DOHH2 (cell line): ENCODE measurements at regions not wholly inside any gene's neighbourhood (a gene's known extent, or its start where the extent isn't known, plus 50 kb on each side); places are given as distances from the start of the nearest gene placed in this dataset.

Source experiments
- H3F3A ChIP-seq: fragments of 200-600 bp; sonication (generic), shearing (Covaris generic); 2 replicates; pipeline ENCODE4 v1.6.0; 2016; ENCODE audit warnings: antibody characterized with exemption, mild to moderate bottlenecking; ENCODE audit not compliant: control insufficient read depth, insufficient read depth
- H3K27ac ChIP-seq: fragments of 200-600 bp; sonication (generic); 2 replicates; pipeline ENCODE4 v1.5.1; 2014; ENCODE audit warnings: low read depth, mild to moderate bottlenecking, low read length, moderate library complexity
- H3K27me3 ChIP-seq: fragments of 200-600 bp; sonication (generic); 2 replicates; pipeline ENCODE4 v1.6.1; 2014; ENCODE audit warnings: mild to moderate bottlenecking, low read length, mixed read lengths; ENCODE audit not compliant: control insufficient read depth
- H3K36me3 ChIP-seq: fragments of 200-600 bp; sonication (generic); 2 replicates; pipeline ENCODE4 v1.6.1; 2014; ENCODE audit warnings: mild to moderate bottlenecking, low read length, moderate library complexity, mixed read lengths; ENCODE audit not compliant: control insufficient read depth
- H3K4me1 ChIP-seq: fragments of 200-600 bp; sonication (generic); 2 replicates; pipeline ENCODE4 v1.6.1; 2014; ENCODE audit warnings: mild to moderate bottlenecking, low read length, mixed read lengths; ENCODE audit not compliant: control insufficient read depth
- H3K4me2 ChIP-seq: fragments of 200-600 bp; sonication (generic); 2 replicates; pipeline ENCODE4 v1.6.0; 2014; ENCODE audit warnings: mild to moderate bottlenecking, low read length, moderate library complexity
- H3K4me3 ChIP-seq: fragments of 200-600 bp; sonication (generic); 2 replicates; pipeline ENCODE4 v1.5.1; 2014; ENCODE audit warnings: mild to moderate bottlenecking, low read length, mixed read lengths
- H3K79me2 ChIP-seq: fragments of 200-600 bp; sonication (generic); 2 replicates; pipeline ENCODE4 v1.6.1; 2014; ENCODE audit warnings: mild to moderate bottlenecking, low read length, mixed read lengths; ENCODE audit not compliant: control insufficient read depth
- H3K9me2 ChIP-seq: fragments of 200-600 bp; sonication (generic); replicated peaks from 2 replicates; pipeline ENCODE4 v1.6.1; 2014; ENCODE audit warnings: mild to moderate bottlenecking, low read length, mixed read lengths; ENCODE audit not compliant: control insufficient read depth
- H3K9me3 ChIP-seq: fragments of 200-600 bp; sonication (generic); 2 replicates; pipeline ENCODE4 v1.6.1; 2014; ENCODE audit warnings: antibody characterized with exemption, low read length, mixed read lengths; ENCODE audit not compliant: control insufficient read depth, insufficient read depth
- H4K20me1 ChIP-seq: fragments of 200-600 bp; sonication (generic); 2 replicates; pipeline ENCODE4 v1.6.0; 2014; ENCODE audit warnings: low read depth, mild to moderate bottlenecking, antibody characterized with exemption, low read length, moderate library complexity; ENCODE audit not compliant: control insufficient read depth, insufficient read depth
- EZH2phosphoT487 ChIP-seq: fragments of 200-600 bp; sonication (generic); IDR thresholded peaks from 2 replicates; pipeline ENCODE4 v1.6.1; 2017; ENCODE audit warnings: borderline replicate concordance, mild to moderate bottlenecking, antibody characterized with exemption, low read length, moderate library complexity, mixed read lengths
- TF ChIP-seq, protein P1 (sequence below): fragments of 200-600 bp; sonication (generic); IDR thresholded peaks from one replicate; pipeline ENCODE4 v1.5.1; 2014; ENCODE audit warnings: antibody characterized with exemption, mild to moderate bottlenecking, low read depth, low read length; ENCODE audit not compliant: poor library complexity, severe bottlenecking

DNA sequence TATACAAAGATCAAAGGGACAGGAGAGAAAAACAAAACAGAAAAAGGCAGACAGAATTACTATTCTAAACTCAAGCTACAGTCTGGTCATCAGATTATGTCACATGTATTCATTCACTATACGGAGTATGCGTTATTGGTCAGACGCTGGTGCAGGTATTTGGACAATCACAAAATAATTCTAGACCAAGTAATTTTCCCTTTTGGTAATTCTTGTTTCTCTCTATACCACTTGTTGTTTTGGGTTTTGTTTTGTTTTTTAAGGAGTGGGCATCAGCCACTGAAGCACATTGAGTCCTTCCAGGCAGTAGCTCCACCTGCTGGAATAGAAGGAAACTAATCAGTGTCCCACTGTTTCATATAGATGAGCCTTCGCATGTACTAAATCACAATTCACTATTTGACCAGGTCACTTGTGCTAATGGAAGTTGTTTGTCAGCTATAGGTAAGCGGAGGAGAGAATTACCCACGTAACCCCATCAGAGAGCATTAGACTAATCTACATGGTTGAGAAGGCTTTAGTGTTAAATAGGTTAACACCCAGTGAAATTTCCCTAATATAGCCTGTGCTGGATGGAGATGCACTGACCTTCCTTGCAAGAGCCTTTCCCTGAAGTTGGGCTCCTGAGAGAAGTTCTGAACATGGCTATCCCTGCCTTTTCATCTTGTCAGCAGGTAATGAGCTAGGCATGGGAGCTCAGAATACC, 77.9 kb downstream of the TNFAIP3 start:
- TF ChIP-seq, protein P1, sequence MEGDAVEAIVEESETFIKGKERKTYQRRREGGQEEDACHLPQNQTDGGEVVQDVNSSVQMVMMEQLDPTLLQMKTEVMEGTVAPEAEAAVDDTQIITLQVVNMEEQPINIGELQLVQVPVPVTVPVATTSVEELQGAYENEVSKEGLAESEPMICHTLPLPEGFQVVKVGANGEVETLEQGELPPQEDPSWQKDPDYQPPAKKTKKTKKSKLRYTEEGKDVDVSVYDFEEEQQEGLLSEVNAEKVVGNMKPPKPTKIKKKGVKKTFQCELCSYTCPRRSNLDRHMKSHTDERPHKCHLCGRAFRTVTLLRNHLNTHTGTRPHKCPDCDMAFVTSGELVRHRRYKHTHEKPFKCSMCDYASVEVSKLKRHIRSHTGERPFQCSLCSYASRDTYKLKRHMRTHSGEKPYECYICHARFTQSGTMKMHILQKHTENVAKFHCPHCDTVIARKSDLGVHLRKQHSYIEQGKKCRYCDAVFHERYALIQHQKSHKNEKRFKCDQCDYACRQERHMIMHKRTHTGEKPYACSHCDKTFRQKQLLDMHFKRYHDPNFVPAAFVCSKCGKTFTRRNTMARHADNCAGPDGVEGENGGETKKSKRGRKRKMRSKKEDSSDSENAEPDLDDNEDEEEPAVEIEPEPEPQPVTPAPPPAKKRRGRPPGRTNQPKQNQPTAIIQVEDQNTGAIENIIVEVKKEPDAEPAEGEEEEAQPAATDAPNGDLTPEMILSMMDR = peak; percentile 77
- TF ChIP-seq EZH2phosphoT487 = no peak
- Histone ChIP-seq H3K4me1 (peaks cover 7% of the 10 kb centered on the region), H3K27ac (no peak overlapping the region), H4K20me1 (no peaks in the 10 kb centered on the region), H3K4me3 (no peak overlapping the region), H3K9me2 (no peaks in the 10 kb centered on the region), H3F3A (no peaks in the 10 kb centered on the region), H3K9me3 (no peaks in the 10 kb centered on the region), H3K27me3 (no peaks in the 10 kb centered on the region), H3K4me2 (no peak overlapping the region), H3K79me2 (no peaks in the 10 kb centered on the region), H3K36me3 (no peaks in the 10 kb centered on the region)

DNA sequence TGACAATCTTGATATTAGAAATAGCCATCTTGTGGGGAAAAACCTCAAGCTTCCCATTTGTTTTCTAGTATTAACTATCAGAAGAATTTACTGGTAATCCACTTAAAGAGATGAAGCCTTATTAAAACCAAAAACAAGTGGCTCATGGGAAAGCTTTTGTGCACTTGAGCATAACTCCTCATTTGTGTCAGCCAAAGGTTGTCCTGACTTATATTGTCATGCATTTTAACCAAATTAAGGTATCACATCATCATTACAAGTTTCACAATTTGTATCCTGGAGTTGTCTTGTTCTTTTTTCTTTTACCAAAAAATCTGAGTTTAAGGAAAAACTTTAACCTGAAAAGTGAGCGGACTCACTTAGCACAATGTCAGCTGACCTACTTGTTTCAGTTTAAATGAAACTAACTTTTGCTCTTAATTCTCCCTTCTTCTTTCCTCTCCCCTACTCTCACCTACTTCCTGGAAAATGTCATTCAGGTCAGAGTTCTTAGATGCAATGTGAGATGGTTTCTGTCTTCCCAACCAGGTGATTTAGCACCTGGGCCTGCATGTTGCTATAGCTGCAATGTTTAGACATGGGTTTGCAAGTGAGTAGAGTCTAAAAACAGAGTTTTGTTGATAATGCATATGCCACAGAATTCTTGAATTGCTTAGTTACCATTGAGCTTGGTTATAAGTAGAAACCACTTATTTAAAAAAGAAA, 82.8 kb downstream of the TNFAIP3 start:
- Histone ChIP-seq H3K36me3 (no peaks in the 10 kb centered on the region), H3K9me3 (no peaks in the 10 kb centered on the region), H3K27me3 (no peaks in the 10 kb centered on the region), H3K4me3 (peak overlapping the region; percentile 41; the same call in 1 of the 2 replicates), H3K79me2 (no peaks in the 10 kb centered on the region), H3K4me1 (peaks cover 23% of the 10 kb centered on the region), H3K9me2 (no peaks in the 10 kb centered on the region), H3K27ac (no peak overlapping the region), H3K4me2 (peak overlapping the region; percentile 54), H3F3A (no peaks in the 10 kb centered on the region), H4K20me1 (no peaks in the 10 kb centered on the region)
- no peak for TF ChIP-seq EZH2phosphoT487
- TF ChIP-seq, protein P1 = no peak

DNA sequence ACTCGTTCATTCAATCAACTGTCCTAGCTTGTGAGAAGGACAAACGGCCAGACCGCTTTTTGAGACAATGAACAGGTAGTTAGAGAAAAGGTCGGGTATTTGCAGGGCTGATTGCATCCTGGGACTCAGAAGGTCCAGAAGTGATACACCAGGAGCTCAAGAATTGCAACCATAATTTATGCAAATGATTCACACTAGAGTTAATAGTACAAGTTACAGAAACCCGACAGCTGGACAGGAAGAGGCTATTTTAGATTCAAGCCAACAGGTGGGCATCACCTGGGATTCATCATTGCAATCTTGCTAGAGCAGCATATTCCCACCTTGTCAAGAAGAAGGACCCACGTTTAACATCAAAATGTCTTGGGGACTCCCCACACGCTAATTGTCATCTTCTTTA, 83.5 kb downstream of the TNFAIP3 start:
- H3K27ac ChIP-seq = no peak overlapping the region
- H3K79me2 ChIP-seq = no peaks in the 10 kb centered on the region
- peak overlapping the region; percentile 41 for H3K4me3 ChIP-seq
- H3K9me2 ChIP-seq = no peaks in the 10 kb centered on the region
- TF ChIP-seq, protein P1 = no peak
- TF ChIP-seq EZH2phosphoT487 = no peak
- H3F3A ChIP-seq = no peaks in the 10 kb centered on the region
- H3K36me3 ChIP-seq = no peaks in the 10 kb centered on the region
- H3K9me3 ChIP-seq = no peaks in the 10 kb centered on the region
- peaks cover 23% of the 10 kb centered on the region for H3K4me1 ChIP-seq
- no peaks in the 10 kb centered on the region for H4K20me1 ChIP-seq
- H3K27me3 ChIP-seq = no peaks in the 10 kb centered on the region
- H3K4me2 ChIP-seq = peak overlapping the region; percentile 54
